ENCODE measurements at regions not wholly inside any gene's neighbourhood (a gene's known extent, or its start where the extent isn't known, plus 50 kb on each side); places are given as distances from the start of the nearest gene placed in this dataset.
"Not testable (repeated sequence)": the region's sequence is repeated elsewhere in the genome, so short reads cannot be mapped to it uniquely, and the experiment has no call there.

DNA sequence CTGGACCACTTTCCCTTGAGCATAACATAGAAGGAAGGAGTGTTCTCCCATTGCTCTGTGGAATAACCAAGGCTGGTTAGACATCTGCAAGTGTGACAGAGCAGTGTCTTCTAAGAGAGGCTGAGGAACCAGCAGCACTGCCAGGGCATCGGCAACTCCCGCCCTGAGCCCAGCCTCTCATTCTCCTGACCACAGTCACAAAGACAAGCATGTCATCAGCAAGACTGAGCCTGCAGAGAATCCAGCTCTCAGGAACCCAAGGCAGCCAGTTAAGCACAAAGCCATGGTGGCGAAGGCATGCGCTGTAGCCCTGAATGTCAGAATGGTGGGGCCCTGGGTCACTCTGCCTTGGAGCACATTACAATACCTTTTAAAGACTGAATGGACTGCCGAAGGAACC is 253.9 kb downstream of the AGTPBP1 start:
- DNase-seq (ENCODE audit: extremely low read depth, low read depth, low spot score) = no peak

DNA sequence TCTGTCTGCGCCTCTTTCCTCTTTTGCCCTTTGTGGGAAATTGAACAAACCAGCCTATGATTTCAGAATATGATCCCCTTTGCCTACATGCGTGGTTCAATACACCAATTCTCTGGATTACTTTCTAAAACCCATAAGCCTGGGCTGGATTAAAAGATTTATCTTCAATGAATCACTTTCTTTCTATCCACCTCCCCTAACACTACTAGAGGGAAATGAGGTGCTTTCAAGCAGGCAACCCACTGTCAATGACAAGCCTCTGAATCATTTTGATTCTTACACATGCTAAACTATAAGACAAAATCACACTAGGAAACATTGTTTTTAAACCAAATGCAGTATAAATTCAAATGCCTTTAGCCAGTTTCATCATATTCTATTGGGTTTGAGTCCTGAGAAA is 257.5 kb downstream of the AGTPBP1 start:
- DNase-seq (ENCODE audit: extremely low read depth, low read depth, low spot score) = no peak

- DNase-seq (ENCODE audit: extremely low read depth, low read depth, low spot score) = no peak
Measured at GRCh38 chr9:85483208-85483607, 258.5 kb downstream of the AGTPBP1 start.

DNA sequence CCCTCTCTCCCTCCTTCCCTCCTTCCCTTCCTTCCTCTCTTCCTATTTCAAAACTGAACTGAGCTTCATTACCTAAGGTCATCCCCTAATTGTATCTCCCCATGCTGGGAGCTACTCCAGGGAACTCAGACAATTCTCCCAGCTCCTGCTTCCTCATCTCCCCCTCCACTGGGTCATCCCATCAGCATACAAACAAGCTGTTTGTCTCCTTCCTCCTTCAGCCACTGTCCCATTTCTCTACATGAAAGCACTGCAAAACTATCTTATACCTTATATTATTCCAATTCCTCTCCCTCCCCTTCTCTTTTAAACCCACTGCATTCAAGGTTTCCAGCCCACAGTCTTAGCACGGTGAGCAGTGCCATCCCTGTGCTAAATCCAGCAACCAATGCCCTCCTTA is 262.4 kb downstream of the AGTPBP1 start:
- no peak for DNase-seq (ENCODE audit: extremely low read depth, low read depth, low spot score)

- DNase-seq (ENCODE audit: extremely low read depth, low read depth, low spot score) = no peak
Measured at GRCh38 chr9:85478847-85479246, 262.9 kb downstream of the AGTPBP1 start.

GRCh38 chr9:85474896-85475295 is 266.9 kb downstream of the AGTPBP1 start:
- not testable (repeated sequence) for DNase-seq (ENCODE audit: extremely low read depth, low read depth, low spot score)

DNA sequence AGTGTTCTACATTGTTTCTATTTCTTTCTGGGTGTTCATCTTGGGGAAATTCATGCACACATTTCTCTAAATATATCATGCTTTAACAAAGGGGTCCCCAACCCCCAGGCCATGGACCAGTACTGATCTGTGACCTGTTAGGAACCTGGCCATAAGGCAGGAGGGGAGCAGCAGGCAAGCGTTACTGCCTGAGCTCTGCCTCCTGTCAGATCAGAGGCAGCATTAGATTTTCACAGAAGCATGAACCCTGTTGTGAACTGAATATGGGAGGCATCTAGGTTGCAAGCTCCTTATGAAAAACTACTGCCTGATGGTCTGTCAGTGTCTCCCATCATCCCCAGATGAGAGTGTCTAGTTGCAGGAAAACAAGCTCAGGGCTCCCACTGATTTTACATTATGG is 270.0 kb downstream of the AGTPBP1 start:
- no peak for DNase-seq (ENCODE audit: extremely low read depth, low read depth, low spot score)

- no peak for DNase-seq (ENCODE audit: extremely low read depth, low read depth, low spot score)
Measured at GRCh38 chr9:85469041-85469440, 272.7 kb downstream of the AGTPBP1 start.

DNA sequence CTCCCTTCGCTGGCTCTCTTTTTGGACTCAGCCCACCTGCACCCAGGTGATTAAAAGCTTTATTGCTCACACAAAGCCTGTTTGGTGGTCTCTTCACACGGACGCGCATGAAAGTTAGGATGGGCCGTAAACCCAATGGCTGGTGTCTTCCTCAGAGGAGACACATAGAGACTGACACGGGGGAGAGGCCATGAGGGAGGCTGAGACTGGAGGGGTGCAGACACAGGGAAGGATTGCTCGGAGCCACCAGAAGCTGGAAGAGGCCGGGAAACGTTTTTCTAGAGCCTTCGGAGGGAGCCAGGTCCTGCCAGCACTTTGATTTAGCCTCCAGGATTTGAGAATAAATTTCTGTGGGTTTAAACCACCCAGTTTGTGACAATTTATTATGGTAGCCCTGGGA is 274.9 kb downstream of the AGTPBP1 start:
- no peak for DNase-seq (ENCODE audit: extremely low read depth, low read depth, low spot score)

GRCh38 chr9:85458114-85458864 is 283.5 kb downstream of the AGTPBP1 start:
- not testable (repeated sequence) for DNase-seq (ENCODE audit: extremely low read depth, low read depth, low spot score)

GRCh38 chr9:85453850-85454249 is 287.9 kb downstream of the AGTPBP1 start:
- DNase-seq (ENCODE audit: extremely low read depth, low read depth, low spot score) = no peak

GRCh38 chr9:85452841-85453240 is 288.9 kb downstream of the AGTPBP1 start:
- no peak for DNase-seq (ENCODE audit: extremely low read depth, low read depth, low spot score)

- no peak for DNase-seq (ENCODE audit: extremely low read depth, low read depth, low spot score)
Measured at GRCh38 chr9:85451680-85452079, 290.1 kb downstream of the AGTPBP1 start.

DNA sequence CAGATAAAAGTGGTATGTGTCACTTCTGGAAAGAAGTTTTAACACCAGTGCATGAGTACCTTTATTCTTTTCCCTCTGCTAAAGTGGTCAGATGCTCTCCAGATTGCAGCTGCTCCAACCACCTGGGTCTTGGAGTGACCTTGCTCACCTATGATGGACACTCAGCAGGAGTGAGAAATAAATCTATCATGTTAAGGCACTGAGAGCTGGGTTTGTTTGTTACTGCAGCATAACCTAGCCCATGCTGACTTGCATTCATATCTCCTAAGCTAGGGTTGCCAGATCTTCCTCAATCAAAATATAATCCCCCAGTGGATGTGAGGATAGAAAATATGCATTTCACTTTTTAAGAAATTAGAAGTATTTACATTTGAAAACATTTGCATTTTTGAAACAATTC is 295.9 kb downstream of the AGTPBP1 start:
- DNase-seq (ENCODE audit: extremely low read depth, low read depth, low spot score) = no peak

DNA sequence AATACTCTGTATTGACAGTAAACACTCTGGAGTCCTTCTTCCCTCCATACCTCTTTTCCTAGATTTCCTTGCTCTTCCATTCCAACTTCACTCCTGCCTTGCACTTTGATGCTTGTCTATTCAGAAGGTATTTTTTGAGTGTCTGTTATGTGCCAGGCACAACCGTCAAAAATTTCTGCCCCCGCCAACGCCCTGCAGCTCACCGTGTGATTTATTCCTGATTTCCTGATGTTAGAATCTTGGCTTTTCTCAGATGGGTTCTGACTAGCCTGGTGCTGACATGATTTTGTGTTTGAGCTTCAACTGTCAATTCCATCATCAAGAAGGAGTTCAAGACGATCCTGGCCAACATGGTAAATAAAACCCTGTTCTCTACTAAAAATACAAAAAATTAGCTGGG is 297.5 kb downstream of the AGTPBP1 start:
- DNase-seq (ENCODE audit: extremely low read depth, low read depth, low spot score) = no peak

- DNase-seq (ENCODE audit: extremely low read depth, low read depth, low spot score) = no peak
Measured at GRCh38 chr9:85443190-85443598, 298.6 kb downstream of the AGTPBP1 start.

DNA sequence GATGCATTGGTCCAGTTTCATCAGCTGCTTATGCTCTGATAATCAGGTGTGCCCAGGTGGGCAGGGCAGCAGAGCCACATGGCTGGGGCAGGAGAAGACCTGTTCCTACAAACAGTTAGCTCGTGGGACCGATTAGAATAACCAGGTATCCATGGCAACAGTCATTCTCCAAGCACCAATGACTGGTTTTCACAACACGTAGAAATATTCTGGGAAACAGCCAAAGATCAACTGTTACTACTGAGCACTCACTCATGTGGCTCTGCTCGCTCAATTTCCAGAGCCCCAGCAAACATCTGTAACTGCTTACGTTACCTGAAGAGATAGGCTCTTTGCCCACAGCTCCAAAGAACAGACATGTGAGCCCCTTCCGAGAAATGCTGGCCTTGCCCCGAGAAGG is 302.0 kb downstream of the AGTPBP1 start:
- DNase-seq (ENCODE audit: extremely low read depth, low read depth, low spot score) = no peak

DNA sequence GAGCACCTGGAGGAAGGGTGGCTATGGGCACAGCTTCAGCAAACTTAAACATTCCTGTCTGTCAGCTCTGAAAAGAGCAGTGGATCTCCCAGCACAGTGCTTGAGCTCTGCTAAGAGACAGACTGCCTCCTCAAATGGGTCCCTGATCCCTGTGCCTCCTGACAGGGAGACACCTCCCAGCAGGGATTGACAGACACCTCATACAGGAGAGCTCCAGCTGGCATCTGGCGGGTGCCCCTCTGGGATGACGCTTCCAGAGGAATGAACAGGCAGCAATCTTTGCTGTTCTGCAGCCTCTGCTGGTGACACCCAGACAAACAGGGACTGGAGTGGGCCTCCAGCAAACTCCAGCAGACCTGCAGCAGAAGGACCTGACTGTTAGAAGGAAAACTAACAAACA is 307.8 kb downstream of the AGTPBP1 start:
- DNase-seq (ENCODE audit: extremely low read depth, low read depth, low spot score) = not testable (repeated sequence)

- not testable (repeated sequence) for DNase-seq (ENCODE audit: extremely low read depth, low read depth, low spot score)
Measured at GRCh38 chr9:85433551-85433950, 308.2 kb downstream of the AGTPBP1 start.

DNA sequence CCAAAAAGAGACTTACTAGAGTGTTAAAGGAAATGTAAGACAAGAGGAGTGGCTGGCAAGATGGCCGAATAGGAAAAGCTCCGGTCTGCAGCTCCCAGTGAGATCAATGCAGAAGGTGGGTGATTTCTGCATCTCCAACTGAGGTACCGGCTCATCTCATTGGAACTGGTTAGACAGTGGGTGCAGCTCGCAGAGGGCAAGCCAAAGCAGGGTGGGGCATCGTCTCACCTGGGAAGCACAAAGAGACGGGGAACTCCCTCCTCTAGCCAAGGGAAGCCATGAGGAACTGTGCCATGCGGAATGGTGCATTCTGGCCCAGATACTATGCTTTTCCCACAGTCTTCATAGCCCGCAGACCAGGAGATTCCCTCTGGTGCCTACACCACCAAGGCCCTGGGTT is 308.7 kb downstream of the AGTPBP1 start:
- DNase-seq (ENCODE audit: extremely low read depth, low read depth, low spot score) = no peak

DNA sequence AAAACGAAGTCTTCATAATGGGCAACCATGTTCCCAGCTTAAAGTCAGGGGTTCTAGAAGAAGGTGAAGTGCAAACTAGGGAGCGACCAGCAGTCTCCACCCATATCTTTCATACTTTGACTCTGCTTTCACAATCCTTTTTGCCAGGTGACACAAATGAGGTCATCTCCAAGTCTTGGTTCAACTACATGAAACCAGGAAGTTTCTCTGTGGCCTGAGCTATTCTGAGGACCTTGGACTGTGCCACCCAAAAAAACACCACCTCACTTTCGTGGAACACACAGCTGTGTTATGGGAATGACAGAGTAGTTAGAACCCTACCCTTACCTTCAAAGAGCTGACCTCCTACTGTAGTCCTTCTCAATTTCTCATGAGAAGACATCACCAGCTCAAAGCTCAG is 309.2 kb downstream of the AGTPBP1 start:
- no peak for DNase-seq (ENCODE audit: extremely low read depth, low read depth, low spot score)

GRCh38 chr9:85431339-85432102 is 310.2 kb downstream of the AGTPBP1 start:
- no peak for DNase-seq (ENCODE audit: extremely low read depth, low read depth, low spot score)
